HG02938 (cell line): ENCODE measurements at regions not wholly inside any gene's neighbourhood (a gene's known extent, or its start where the extent isn't known, plus 50 kb on each side); places are given as distances from the start of the nearest gene placed in this dataset.
"Not testable (repeated sequence)": the region's sequence is repeated elsewhere in the genome, so short reads cannot be mapped to it uniquely, and the experiment has no call there.

ENCODE experiments used
- ATAC-seq: cut with Tn5 transposase; IDR thresholded peaks from one replicate; pipeline ENCODE4 v1.9.1; 2021; ENCODE audit warnings: mild to moderate bottlenecking, moderate library complexity; ENCODE audit not compliant: unreplicated experiment

- ATAC-seq, result no peak
Measured at GRCh38 chrX:30008031-30008430, 207.3 kb upstream of the MAGEB2 start.

DNA sequence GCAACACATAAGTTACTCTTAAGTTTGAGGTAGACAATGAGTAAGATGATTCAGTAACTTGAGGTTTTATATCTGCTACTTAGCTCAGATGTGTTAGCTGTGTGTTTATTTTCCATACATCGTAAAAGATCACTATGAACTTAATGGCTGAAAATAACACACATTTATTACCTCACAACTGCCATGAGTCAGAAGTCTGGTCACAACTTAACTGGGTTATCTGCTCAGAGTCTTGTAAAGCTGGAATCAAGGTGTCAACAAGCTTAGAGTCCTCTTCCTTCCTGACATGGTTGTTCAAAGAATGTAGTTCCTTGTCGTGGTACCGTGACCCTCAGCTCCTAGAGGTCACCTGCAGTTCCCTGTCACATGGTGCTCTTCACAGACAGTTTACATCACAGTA is 204.9 kb upstream of the MAGEB2 start:
- ATAC-seq, result no peak

DNA sequence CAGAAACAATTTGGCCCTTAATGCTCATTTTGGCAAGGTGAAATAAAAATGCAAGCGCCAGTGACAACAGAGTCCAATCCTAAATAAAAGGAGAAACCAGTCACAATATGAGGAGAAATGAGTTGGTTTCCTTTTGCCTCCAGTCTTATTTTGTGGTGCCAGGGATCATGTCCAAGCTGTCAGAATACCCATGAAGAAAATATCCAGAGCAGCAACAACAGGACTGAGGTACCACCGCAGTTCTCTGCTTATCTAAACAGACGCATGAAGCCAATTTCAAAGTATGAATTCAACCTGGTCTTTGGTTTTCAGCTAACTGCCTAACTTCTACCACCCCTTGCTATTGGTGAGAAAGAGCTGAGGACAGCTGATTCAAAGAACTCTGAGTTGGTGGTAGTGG is 199.9 kb upstream of the MAGEB2 start:
- ATAC-seq, result no peak

DNA sequence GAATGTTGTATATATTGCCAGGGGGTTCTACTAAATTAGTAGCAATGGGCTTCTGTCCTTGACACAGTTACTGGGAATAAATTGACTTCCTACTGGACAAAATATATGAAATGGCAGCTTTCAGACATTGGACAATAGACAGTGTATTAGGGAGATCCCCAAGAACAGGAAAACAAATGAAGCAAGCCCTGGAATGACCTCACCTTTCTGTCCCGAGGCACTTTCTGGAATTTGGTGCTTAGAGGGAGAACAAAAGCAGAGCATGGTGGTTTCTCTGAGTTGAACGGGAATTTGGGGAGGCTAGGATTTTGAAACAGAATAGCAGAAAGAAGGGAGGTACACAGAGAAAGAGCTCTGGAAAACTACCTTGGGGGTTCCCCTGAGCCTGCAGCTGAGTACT is 187.7 kb upstream of the MAGEB2 start:
- no peak for ATAC-seq

DNA sequence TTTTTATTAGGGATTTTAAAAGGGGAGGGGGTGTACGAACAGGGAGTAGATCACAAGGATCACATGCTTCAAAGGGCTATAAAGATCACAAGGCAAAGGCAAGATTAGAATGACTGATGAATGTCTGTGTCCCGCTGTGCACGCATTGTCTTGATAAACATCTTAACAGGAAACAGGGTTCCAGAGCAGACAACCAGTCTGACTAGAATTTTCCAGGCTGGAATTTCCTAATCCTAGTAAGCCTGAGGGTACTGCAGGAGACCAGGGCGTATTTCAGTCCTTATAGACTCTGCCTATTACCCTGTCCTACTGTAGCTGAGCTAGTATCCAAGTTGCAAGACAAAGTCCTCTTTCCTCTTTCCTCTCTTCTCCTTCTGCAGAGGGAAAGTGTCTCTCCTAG is 179.0 kb upstream of the MAGEB2 start:
- ATAC-seq, result not testable (repeated sequence)

DNA sequence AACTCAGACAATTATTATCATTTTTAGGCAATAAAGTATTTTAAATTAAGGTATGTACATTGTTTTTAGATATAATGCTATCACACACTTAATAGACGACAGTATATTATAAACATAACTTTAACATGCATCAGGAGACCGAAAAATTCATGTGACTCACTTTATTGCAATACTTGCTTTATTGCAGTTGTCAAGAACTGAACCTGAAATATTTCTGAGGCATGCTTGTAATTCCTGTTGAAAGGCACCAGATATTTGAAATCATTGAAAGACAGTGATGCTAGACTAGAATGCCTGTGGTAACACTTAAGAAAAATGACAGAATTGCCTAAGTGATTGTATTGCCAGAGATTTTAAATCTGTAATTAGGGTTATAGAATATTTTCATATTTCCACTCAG is 175.6 kb upstream of the MAGEB2 start:
- no peak for ATAC-seq

DNA sequence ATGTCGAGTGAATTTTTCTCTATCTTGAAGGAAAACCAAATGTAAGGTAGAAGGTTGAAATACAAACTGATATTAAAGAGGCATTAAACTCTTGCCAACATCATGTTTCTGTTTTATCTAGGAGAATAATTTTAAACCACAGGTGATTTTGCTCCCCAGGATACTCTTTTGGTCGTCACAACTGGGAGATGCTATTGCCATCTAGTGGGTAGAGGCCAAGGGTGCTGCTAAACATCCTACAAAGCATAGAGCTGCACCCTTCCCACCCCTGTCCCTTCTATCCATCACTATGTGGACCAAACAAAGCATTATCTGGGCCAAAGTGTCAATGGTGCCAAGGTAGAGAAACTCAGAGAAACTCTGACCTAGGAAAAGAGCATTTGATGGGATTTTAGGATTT is 154.6 kb upstream of the MAGEB2 start:
- no peak for ATAC-seq

GRCh38 chrX:30065226-30065625 is 150.1 kb upstream of the MAGEB2 start:
- no peak for ATAC-seq

DNA sequence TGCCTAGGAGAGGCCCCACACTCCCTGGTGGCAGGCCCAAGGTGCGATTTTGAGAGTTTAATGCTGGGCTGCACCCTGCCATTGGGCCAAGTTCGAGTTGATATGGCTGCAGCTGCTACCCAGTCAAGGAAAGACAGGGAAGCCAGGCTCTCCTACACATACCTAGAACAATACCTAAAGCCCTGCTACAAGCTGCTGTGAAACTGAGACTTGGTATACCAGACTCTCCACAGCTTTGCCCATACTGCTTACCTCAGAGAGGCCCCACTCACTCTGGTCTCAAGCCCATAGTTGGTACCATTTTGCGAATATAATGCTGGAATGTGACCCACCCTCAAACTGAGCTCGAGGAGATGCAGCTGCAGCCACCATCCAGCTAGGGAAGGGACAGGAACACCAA is 147.7 kb upstream of the MAGEB2 start:
- no peak for ATAC-seq

DNA sequence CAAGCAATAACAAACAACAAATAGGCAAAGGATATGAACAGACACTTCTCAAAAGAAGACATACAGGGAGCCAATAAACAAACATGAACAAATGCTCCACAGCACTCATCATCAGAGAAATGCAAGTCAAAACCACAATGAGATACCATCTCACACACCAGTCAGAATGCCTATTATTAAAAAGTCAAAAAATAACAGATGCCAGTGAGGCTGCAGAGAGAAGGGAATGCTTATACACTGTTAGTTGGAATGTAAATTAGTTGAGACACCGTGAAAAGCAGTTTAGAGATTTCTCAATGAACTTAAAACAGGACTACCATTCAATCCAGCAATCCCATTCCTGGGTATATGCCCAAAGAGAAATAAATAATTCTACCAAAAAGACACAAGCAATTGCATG is 129.8 kb upstream of the MAGEB2 start:
- no peak for ATAC-seq

DNA sequence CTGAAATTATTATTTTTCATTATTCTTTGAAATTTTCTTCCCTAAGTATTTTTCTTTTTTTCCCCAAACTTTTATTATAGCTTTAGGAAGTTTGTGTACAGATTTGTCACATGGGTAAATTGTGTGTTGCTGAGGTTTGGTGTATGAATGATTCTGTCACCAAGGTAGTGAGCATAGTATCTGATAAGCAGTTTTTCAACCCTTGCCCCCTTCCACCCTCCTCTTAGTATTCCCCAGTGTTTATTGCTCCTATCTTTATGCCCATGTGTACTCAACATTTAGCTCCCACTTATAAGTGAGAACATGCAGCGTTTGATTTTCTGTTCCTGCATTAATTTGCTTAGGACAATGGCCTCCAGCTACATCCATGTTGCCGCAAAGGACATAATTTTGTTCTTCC is 103.9 kb upstream of the MAGEB2 start:
- no peak for ATAC-seq

- peak; percentile 78 for ATAC-seq
Measured at GRCh38 chrX:30141966-30142365, 73.4 kb upstream of the MAGEB2 start.

DNA sequence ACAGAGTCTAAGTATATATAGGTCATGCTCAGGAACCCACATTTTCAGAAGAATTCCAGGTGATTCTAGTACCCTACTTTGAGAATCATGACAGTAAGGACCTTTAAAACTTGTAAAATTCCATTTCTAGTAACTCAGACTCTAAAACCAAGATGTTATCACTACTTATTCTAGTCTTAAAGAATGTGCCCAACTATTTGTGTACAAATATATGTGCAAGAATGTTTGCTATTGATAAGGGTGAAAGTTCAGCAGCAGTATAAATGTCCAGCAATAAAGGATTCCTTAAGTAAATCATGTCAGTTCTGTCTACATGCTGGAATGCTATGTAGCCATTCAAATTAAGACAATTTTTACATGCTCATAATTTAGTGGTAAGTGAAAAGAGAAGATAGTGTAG is 71.1 kb upstream of the MAGEB2 start:
- ATAC-seq, result no peak

DNA sequence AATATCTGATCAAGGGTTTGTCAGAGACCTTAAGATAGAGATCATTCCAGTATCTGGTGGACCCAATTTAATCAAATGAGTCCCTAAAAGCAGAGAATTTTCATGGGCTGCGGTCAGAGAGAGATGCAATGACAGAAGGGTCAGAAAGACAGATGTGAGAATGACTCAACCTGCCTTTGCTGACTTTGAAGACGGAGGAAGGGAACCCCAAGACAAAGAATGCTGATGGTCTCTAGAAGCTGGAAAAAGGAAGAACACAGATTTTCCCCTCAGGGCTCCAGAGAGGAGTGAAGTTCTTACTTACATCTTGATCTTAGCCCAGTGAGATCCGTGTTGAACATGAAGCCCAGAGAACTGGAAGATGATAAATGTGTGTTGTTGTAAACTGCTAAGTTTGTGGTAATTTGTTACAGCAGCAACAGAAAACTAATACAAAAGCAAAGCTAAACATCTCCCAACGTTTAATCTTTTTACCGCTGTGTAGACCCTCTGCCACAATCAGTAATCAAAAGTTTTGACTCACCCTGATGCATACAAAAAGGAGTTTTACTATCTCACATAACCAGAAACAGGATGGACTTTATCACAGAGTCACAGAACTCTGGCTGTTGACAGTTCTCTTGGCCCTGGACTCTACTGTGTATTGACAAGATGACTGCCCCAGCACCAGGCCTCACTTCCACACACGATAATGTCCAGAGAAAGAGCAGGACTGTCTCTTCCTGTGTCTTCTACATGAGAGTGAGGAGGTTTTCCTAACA is 70.2 kb upstream of the MAGEB2 start:
- no peak for ATAC-seq

GRCh38 chrX:30147996-30148643 is 67.2 kb upstream of the MAGEB2 start:
- ATAC-seq, result no peak

- ATAC-seq, result not testable (repeated sequence)
Measured at GRCh38 chrX:30149206-30149605, 66.2 kb upstream of the MAGEB2 start.

DNA sequence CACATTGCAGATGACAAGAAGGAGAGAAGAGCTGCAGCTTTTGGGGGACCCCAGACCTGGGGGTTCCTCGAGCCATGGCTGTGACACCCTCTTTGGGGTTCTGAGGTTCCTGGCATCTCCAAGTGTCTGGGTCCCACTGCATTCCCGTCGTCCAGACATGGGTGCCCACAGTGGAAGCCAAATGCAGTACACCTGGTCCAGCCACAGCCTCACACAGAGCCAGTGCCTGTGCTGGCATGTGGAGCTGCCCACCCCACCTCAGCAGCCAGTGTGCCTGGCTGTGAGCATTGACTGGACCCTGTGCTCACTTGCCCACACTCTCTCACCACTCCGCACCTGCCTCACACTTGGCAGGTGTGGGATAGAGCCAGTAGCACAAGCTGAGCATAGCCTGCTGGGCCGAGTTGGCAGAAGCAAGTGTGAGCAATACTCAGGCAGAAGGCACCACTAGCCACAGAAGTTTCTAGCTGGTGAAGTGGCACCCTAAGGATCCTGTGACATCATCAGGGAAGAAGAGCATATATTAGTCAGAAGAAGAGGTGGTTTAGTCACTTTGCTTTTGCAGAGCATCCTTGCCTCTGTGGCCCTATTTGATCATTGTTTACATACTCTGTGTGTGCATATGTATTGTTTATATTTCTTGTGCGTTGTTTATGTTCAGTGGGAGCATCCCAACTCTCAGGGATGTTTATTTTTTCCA is 65.0 kb upstream of the MAGEB2 start:
- no peak for ATAC-seq

DNA sequence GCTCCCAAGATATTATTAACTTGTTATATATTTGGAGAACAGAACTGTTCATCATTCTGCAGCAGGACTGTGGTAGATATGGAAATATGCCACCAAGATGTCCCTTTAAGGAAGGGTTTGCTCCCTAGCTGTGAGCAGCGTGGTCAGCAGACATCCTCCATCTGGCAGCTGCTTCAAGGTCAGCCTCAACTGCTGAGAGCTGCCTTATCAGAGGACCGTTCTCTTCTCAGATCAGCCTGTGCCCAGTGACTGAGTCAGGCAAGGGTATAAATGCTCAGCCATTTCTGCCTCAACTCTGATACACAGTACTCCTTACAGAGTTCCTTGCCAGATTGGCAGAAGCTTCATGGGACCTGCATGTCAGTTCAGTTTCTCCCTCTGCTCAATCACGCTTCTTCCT is 63.4 kb upstream of the MAGEB2 start:
- ATAC-seq, result no peak

DNA sequence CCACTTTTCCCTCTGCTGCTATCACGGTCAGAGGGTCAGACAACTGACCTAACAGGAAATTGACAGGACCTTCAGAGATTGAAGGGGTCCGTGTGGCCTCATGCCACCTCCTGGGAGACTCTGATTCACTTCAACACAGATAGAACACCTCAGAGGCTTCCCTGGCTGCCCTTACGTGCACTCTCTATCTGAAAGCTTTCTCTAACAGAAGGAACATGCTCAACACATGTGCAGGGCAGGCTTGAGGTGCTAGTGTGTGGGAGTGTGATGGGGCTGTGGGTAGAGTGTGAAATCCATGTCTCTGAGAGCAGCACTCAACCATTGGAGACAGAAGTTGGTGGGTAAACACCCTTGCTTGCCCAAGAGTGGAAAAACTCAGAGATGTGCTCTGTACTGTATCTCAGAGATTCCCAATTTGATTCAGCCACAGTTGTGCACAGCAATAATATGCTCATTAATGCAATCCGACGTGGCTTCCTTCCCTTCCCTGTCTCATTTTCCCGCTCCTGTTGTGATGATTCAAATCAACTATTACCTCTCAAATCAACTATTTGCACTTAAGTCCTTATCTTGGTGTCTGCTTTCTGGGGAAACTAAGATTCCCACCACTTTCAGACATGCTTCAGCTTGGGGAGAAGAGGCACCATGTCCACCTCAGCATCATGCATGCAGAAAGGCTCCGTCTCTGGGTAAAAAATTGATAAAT is 62.0 kb upstream of the MAGEB2 start:
- ATAC-seq, result no peak

DNA sequence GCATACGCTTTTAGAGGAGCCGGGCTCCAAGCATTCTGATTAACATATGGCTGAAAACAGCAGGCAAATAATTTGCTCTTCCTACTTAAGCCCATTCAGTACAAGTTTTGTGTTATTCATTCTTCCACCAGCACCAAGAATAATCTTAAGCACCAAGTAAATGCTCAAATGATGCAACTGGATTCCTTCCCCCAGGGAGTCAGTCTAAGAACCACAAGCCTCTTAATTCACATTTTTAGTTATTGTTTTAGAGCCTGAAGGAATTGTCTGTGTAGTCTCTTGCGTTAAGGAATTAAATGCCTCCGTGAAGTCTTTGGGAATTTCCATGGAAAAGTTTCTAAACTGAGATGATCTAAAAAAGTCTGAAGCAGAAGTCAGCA is 61.5 kb upstream of the MAGEB2 start:
- ATAC-seq, result no peak

GRCh38 chrX:30156009-30156408 is 59.4 kb upstream of the MAGEB2 start:
- ATAC-seq, result no peak
